ENCODE measurements at regions not wholly inside any gene's neighbourhood (a gene's known extent, or its start where the extent isn't known, plus 50 kb on each side); places are given as distances from the start of the nearest gene placed in this dataset.

DNA sequence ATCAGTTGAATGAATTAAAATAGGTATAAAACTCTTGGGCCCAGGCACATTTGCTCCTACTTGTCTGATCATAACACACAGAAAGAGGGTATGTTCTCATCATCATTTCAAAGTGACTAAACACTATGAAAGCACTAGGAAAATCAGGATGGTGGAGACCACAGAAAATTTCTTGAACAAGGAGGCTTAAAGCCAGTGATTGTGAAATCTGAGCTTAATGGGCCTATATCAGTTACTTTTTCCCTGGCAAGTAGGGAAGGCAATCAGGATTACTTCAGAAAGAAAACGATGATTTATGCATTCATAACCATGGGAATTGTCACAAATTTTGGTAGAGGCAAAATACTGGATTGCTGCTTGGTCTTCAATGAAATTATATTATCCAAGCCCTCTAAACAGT lies 434.4 kb upstream of the CNTN4 start:
- DNase-seq (ENCODE audit: low spot score in 2 of 2), result no peak
- 64 to 75% methylated on average over 1 of the region's 1 CpG for WGBS, 2 donors
- no peak for TF ChIP-seq POLR2A (IDR thresholded peaks at IDR 0.05)
- no peak for TF ChIP-seq CTCF (IDR thresholded peaks at IDR 0.05)
- intact Hi-C loops (cut with DNase I; ENCODE audit: low total_unique reads), result no loop called here
- no peak overlapping the region for H3K4me3 ChIP-seq (ENCODE audit: low read depth, poor library complexity, severe bottlenecking)

- TF ChIP-seq POLR2A (IDR thresholded peaks at IDR 0.05) (no peak), CTCF (IDR thresholded peaks at IDR 0.05) (no peak)
- 94 to 98% methylated on average over 1 of the region's 1 CpG for WGBS, 2 donors
- no peak overlapping the region for H3K4me3 ChIP-seq (ENCODE audit: low read depth, poor library complexity, severe bottlenecking)
- no peak for DNase-seq (ENCODE audit: low spot score in 2 of 2)
- intact Hi-C loops (cut with DNase I; ENCODE audit: low total_unique reads), result no loop called here
These were observed 431.8 kb upstream of the CNTN4 start for GRCh38 chr3:1666865-1667264.

GRCh38 chr3:1677576-1678156 lies 421.0 kb upstream of the CNTN4 start:
- no peak overlapping the region for H3K4me3 ChIP-seq (ENCODE audit: low read depth, poor library complexity, severe bottlenecking)
- TF ChIP-seq POLR2A (IDR thresholded peaks at IDR 0.05), result no peak
- no peak for TF ChIP-seq CTCF (IDR thresholded peaks at IDR 0.05)
- 63 to 73% methylated on average over 6 to 7 of the region's 7 CpGs for WGBS, 2 donors
- intact Hi-C loops (cut with DNase I; ENCODE audit: low total_unique reads), result no loop called here
- DNase-seq (ENCODE audit: low spot score in 2 of 2), result no peak

DNA sequence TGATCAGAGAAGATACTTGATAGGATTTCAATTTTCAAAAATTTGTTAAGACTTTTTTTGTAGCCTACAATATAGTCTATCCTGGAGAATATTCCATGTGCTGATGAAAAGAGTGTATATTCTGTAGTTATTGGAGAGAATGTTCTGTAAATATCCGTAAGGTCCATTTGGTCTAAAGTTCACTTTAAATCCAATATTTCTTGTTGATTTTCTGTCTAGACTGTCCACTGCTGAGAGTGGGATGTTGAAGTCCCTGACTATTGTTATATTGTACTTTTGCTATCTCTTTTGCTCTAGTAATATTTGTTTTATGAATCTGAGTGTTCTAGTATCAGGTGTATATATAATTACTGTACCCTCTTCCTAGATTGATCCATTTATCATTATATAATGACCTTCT lies 406.2 kb upstream of the CNTN4 start:
- DNase-seq (ENCODE audit: low spot score in 2 of 2), result no peak
- H3K4me3 ChIP-seq (ENCODE audit: low read depth, poor library complexity, severe bottlenecking), result no peak overlapping the region
- 88 to 94% methylated on average over 1 of the region's 1 CpG for WGBS, 2 donors
- TF ChIP-seq POLR2A (IDR thresholded peaks at IDR 0.05), result no peak
- TF ChIP-seq CTCF (IDR thresholded peaks at IDR 0.05), result no peak
- intact Hi-C loops (cut with DNase I; ENCODE audit: low total_unique reads), result no loop called here

GRCh38 chr3:1693145-1693544 lies 405.5 kb upstream of the CNTN4 start:
- 73 to 76% methylated on average over 2 of the region's 2 CpGs for WGBS, 2 donors
- H3K4me3 ChIP-seq (ENCODE audit: low read depth, poor library complexity, severe bottlenecking), result peak overlapping the region; percentile 12
- no peak for DNase-seq (ENCODE audit: low spot score in 2 of 2)
- intact Hi-C loops (cut with DNase I; ENCODE audit: low total_unique reads), result no loop called here
- TF ChIP-seq CTCF (IDR thresholded peaks at IDR 0.05) (no peak), POLR2A (IDR thresholded peaks at IDR 0.05) (no peak)

DNA sequence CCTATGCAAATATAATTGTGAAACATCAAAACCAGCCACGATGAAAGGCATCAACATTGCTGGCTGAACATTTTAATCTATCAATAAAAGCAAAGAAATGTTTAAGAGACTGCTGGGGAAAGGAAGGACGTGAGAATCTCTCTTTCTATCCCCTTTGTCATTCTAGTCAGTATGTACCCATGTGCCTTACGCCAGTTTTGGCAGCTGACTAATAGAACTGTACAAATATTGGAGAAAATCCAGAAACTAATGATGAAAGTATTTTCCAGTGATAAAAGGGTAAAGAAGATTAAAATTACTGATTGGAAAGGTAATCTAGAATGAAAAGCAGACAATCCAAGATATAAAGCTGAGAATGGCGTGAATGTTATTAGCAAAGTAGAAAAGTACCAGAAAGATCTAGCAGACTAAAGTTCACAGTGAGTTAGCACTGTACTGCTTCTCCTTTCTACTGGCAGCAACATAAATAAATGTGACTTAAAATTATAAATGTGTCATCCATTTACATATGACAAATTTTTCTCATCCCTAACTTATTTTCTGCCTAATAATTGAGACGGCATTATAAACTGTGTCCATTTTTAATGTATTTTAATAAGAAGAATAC lies 401.9 kb upstream of the CNTN4 start:
- H3K4me3 ChIP-seq (ENCODE audit: low read depth, poor library complexity, severe bottlenecking), result no peak overlapping the region
- DNase-seq (ENCODE audit: low spot score in 2 of 2), result no peak
- TF ChIP-seq POLR2A (IDR thresholded peaks at IDR 0.05), result no peak
- WGBS, 2 donors, result 40 to 41% methylated on average over 5 of the region's 5 CpGs
- intact Hi-C loops (cut with DNase I; ENCODE audit: low total_unique reads), result no loop called here

All from lower leg skin (tissue), 4 donors.